NB4 (cell line): ENCODE measurements at regions not wholly inside any gene's neighbourhood (a gene's known extent, or its start where the extent isn't known, plus 50 kb on each side); places are given as distances from the start of the nearest gene placed in this dataset.

ENCODE experiments used
- DNase-seq: peaks from one replicate; pipeline ENCODE4 v3.0.0; 2010; ENCODE audit warnings: low read depth
- H3K4me3 ChIP-seq: one replicate; pipeline ENCODE4 v1.5.1; 2011; ENCODE audit warnings: mild to moderate bottlenecking, low read depth, low read length, moderate library complexity
- MYC ChIP-seq: IDR thresholded peaks from 2 replicates; pipeline ENCODE4 v1.6.1; 2011; ENCODE audit warnings: low read depth, low read length
- POLR2A ChIP-seq: IDR thresholded peaks from 2 replicates; pipeline ENCODE4 v1.6.1; 2011; ENCODE audit warnings: mild to moderate bottlenecking; ENCODE audit not compliant: insufficient read length; ENCODE audit errors: extremely low read depth
- TF ChIP-seq, protein P1 (sequence below): IDR thresholded peaks from 2 replicates; pipeline ENCODE4 v1.6.1; 2011; ENCODE audit warnings: low read depth, low read length
- TF ChIP-seq, protein P2 (sequence below): IDR thresholded peaks from one replicate; pipeline ENCODE4 v1.5.1; 2012; ENCODE audit warnings: low read depth, low read length

DNA sequence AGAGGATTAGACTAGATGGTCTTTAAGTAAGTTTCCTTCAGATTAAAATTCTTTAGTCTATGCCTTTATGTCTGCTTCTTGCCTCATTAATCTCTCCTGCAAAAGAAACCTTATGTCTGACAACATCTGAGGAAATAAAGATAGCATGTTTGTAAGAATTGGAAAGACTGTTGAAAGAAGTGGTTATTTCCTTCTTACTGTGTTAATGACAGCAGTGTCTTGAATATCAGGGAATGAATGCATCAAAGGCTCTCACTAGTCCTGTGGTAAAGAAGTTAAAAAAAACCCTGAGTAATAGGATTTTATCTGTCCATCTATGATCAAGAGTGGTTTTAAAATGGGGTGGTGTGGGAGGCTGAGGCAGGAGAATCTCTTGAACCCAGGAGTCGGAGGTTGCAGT lies 302.0 kb downstream of the PRL start:
- no peak for DNase-seq
- TF ChIP-seq, protein P1, sequence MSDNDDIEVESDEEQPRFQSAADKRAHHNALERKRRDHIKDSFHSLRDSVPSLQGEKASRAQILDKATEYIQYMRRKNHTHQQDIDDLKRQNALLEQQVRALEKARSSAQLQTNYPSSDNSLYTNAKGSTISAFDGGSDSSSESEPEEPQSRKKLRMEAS = no peak
- TF ChIP-seq, protein P2, sequence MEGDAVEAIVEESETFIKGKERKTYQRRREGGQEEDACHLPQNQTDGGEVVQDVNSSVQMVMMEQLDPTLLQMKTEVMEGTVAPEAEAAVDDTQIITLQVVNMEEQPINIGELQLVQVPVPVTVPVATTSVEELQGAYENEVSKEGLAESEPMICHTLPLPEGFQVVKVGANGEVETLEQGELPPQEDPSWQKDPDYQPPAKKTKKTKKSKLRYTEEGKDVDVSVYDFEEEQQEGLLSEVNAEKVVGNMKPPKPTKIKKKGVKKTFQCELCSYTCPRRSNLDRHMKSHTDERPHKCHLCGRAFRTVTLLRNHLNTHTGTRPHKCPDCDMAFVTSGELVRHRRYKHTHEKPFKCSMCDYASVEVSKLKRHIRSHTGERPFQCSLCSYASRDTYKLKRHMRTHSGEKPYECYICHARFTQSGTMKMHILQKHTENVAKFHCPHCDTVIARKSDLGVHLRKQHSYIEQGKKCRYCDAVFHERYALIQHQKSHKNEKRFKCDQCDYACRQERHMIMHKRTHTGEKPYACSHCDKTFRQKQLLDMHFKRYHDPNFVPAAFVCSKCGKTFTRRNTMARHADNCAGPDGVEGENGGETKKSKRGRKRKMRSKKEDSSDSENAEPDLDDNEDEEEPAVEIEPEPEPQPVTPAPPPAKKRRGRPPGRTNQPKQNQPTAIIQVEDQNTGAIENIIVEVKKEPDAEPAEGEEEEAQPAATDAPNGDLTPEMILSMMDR = no peak
- TF ChIP-seq POLR2A = no peak
- no peak for TF ChIP-seq MYC
- H3K4me3 ChIP-seq = no peak overlapping the region

GRCh38 chr6:21995318-21995717 lies 301.5 kb downstream of the PRL start:
- TF ChIP-seq, protein P1 = no peak
- TF ChIP-seq, protein P2 = no peak
- TF ChIP-seq POLR2A = no peak
- no peak for TF ChIP-seq MYC
- DNase-seq = no peak
- no peak overlapping the region for H3K4me3 ChIP-seq

GRCh38 chr6:21996425-21997118 lies 300.3 kb downstream of the PRL start:
- TF ChIP-seq, protein P1 = no peak
- TF ChIP-seq POLR2A = no peak
- TF ChIP-seq, protein P2 = no peak
- TF ChIP-seq MYC = no peak
- no peak overlapping the region for H3K4me3 ChIP-seq
- DNase-seq = no peak

GRCh38 chr6:21997119-21998037 lies 299.5 kb downstream of the PRL start:
- TF ChIP-seq POLR2A (no peak), MYC (no peak)
- TF ChIP-seq, protein P2 = no peak
- TF ChIP-seq, protein P1 = no peak
- no peak overlapping the region for H3K4me3 ChIP-seq
- no peak for DNase-seq

GRCh38 chr6:21998582-21998981 lies 298.3 kb downstream of the PRL start:
- DNase-seq = no peak
- no peak overlapping the region for H3K4me3 ChIP-seq
- TF ChIP-seq POLR2A (no peak), MYC (no peak)
- TF ChIP-seq, protein P1 = no peak
- TF ChIP-seq, protein P2 = no peak
